Keratinocyte (primary cell): ENCODE measurements at regions not wholly inside any gene's neighbourhood (a gene's known extent, or its start where the extent isn't known, plus 50 kb on each side); places are given as distances from the start of the nearest gene placed in this dataset.

Experiments
- DNase-seq: peaks from one replicate; pipeline ENCODE4 v3.0.0-alpha.2; 2011; ENCODE audit warnings: low read depth, missing footprints, low spot score
- FAIRE-seq: peaks from 2 replicates; lab custom pipeline; 2011; peaks lifted over from hg19 to GRCh38; lab: Jason Lieb, UNC
- H2AFZ ChIP-seq: 2 replicates; pipeline ENCODE4 v1.6.0; 2012; ENCODE audit warnings: low read length, control low read depth, inconsistent platforms; ENCODE audit not compliant: control insufficient read depth
- H3K27ac ChIP-seq: 2 replicates; pipeline ENCODE4 v1.5.1; 2011; ENCODE audit warnings: low read length; ENCODE audit not compliant: control insufficient read depth, insufficient read depth
- H3K27me3 ChIP-seq: 3 replicates; pipeline ENCODE4 v1.6.0; 2011; ENCODE audit warnings: low read length; ENCODE audit not compliant: control insufficient read depth, insufficient read depth; ENCODE audit errors: extremely low read depth
- H3K36me3 ChIP-seq, 2 experiments: 2 replicates in 1 of 2; 3 replicates in 1 of 2; pipeline ENCODE4 v1.5.1; 2011; ENCODE audit warnings: low read length in 2 of 2, mild to moderate bottlenecking in 1 of 2; ENCODE audit not compliant: control insufficient read depth in 2 of 2, insufficient read depth in 2 of 2; ENCODE audit errors: extremely low read depth in 1 of 2
- H3K4me1 ChIP-seq: 3 replicates; pipeline ENCODE4 v1.5.1; 2011; ENCODE audit warnings: low read length; ENCODE audit not compliant: control insufficient read depth, insufficient read depth; ENCODE audit errors: extremely low read depth
- H3K4me2 ChIP-seq: 3 replicates; pipeline ENCODE4 v1.6.0; 2011; ENCODE audit warnings: low read depth, low read length; ENCODE audit not compliant: control insufficient read depth, insufficient read depth; ENCODE audit errors: extremely low read depth
- H3K4me3 ChIP-seq, 3 experiments: fragments of 200-600 bp in 1 of 3; sonication (generic) in 1 of 3; 2 replicates in 2 of 3; 3 replicates in 1 of 3; pipeline ENCODE4 v1.5.1; 2011 to 2016; ENCODE audit warnings: low read length in 3 of 3, mild to moderate bottlenecking in 3 of 3, control low read depth in 2 of 3, inconsistent platforms in 1 of 3, low read depth in 1 of 3, mixed read lengths in 1 of 3, mixed run types in 1 of 3, moderate library complexity in 1 of 3; ENCODE audit not compliant: control insufficient read depth in 2 of 3, insufficient read depth in 2 of 3; ENCODE audit errors: extremely low read depth in 1 of 3
- H3K79me2 ChIP-seq: 2 replicates; pipeline ENCODE4 v1.6.0; 2012; ENCODE audit warnings: low read length; ENCODE audit not compliant: control insufficient read depth, insufficient read depth
- H3K9ac ChIP-seq: 3 replicates; pipeline ENCODE4 v1.6.0; 2011; ENCODE audit warnings: low read length; ENCODE audit not compliant: control insufficient read depth, insufficient read depth; ENCODE audit errors: extremely low read depth
- H3K9me1 ChIP-seq: 3 replicates; pipeline ENCODE4 v1.6.0; 2011; ENCODE audit warnings: low read length; ENCODE audit not compliant: control insufficient read depth, insufficient read depth; ENCODE audit errors: extremely low read depth
- H3K9me3 ChIP-seq: 2 replicates; pipeline ENCODE4 v1.5.1; 2012; ENCODE audit warnings: low read depth, low read length; ENCODE audit not compliant: control insufficient read depth
- H4K20me1 ChIP-seq: 3 replicates; pipeline ENCODE4 v1.6.0; 2011; ENCODE audit warnings: low read length; ENCODE audit not compliant: control insufficient read depth, insufficient read depth; ENCODE audit errors: extremely low read depth
- EZH2 ChIP-seq: IDR thresholded peaks from one replicate; pipeline ENCODE4 v1.6.1; 2012; ENCODE audit warnings: inconsistent platforms, mild to moderate bottlenecking, low read length, moderate library complexity
- dilution Hi-C: fragments of 300-500 bp; cut with MboI; formaldehyde crosslinking; loops from one replicate; pipeline ENCODE4 v1.7.0; 2020; ENCODE audit warnings: low sequenced_read_pairs; ENCODE audit not compliant: extremely low pct_ligation_motif_present
- TF ChIP-seq, protein P1 (sequence below), 3 experiments: IDR thresholded peaks in 1 of 3; conservative IDR thresholded peaks in 1 of 3; optimal IDR thresholded peaks in 1 of 3; 2 replicates in 2 of 3; 3 replicates in 1 of 3; pipeline versions ENCODE3 to v1.5.1; 2011; ENCODE audit warnings: low read length in 3 of 3, mild to moderate bottlenecking in 3 of 3, moderate library complexity in 2 of 3, control low read depth in 1 of 3, inconsistent platforms in 1 of 3; ENCODE audit not compliant: insufficient read depth in 2 of 3; ENCODE audit errors: extremely low read depth in 1 of 3

DNA sequence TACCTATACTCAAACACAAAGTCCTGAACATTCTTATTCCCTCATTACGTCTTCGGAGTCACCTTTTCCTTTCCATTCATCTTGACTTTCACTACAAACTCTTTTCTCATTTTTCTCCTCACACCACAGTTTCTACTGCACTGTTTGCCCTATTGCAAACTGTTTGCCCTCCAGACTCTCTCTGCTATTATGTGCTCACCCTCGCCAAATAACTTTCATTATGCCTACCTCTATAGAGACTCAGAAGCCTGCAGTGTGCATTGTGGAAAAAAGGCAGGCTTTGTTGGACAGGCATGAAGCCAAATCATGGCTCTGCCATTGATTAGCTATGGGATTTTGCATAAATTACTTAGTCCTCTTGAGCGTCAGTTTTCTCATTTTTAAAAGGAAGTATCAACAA lies 246.6 kb upstream of the CCDC196 start:
- H3K4me2 ChIP-seq, result no peak overlapping the region
- no peaks in the 10 kb centered on the region for H3K27me3 ChIP-seq
- H3K4me1 ChIP-seq, result no peaks in the 10 kb centered on the region
- DNase-seq (no peak), FAIRE-seq (no peak)
- H3K79me2 ChIP-seq, result no peaks in the 10 kb centered on the region
- H4K20me1 ChIP-seq, result no peaks in the 10 kb centered on the region
- dilution Hi-C loops, result no loop called here
- no peaks in the 10 kb centered on the region for H3K9me1 ChIP-seq
- H3K4me3 ChIP-seq, result no peak overlapping the region
- H3K27ac ChIP-seq, result no peak overlapping the region
- H3K9me3 ChIP-seq, result no peaks in the 10 kb centered on the region
- TF ChIP-seq, protein P1, sequence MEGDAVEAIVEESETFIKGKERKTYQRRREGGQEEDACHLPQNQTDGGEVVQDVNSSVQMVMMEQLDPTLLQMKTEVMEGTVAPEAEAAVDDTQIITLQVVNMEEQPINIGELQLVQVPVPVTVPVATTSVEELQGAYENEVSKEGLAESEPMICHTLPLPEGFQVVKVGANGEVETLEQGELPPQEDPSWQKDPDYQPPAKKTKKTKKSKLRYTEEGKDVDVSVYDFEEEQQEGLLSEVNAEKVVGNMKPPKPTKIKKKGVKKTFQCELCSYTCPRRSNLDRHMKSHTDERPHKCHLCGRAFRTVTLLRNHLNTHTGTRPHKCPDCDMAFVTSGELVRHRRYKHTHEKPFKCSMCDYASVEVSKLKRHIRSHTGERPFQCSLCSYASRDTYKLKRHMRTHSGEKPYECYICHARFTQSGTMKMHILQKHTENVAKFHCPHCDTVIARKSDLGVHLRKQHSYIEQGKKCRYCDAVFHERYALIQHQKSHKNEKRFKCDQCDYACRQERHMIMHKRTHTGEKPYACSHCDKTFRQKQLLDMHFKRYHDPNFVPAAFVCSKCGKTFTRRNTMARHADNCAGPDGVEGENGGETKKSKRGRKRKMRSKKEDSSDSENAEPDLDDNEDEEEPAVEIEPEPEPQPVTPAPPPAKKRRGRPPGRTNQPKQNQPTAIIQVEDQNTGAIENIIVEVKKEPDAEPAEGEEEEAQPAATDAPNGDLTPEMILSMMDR (optimal IDR thresholded peaks at IDR 0.05 in 1 of 3, IDR thresholded peaks at IDR 0.05 in 1 of 3, conservative IDR thresholded peaks at IDR 0.05 in 1 of 3; ENCODE audit: extremely low read depth in 1 of 3, insufficient read depth in 2 of 3, low read length in 3 of 3), result no peak
- TF ChIP-seq EZH2, result no peak
- H3K9ac ChIP-seq, result no peak overlapping the region
- H3K36me3 ChIP-seq, result no peaks in the 10 kb centered on the region
- H2AFZ ChIP-seq, result no peak overlapping the region

DNA sequence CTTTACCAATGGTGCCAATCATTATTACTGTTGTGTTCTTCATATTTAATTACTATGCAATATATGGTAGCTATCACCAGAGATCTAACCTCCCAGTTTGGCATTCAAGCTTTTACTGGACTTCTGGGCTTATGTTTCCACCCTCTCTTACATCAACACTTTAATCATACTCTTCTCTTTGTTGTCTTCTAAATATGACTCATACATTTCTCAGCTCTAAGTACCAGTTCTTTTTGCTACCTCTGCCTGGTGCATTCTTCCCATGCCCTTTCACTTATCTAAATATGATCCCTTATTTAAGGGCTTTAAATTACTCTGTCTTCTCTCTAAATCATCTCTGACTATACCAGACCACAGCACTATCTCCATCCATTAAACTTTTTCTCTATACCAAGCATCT lies 246.1 kb upstream of the CCDC196 start:
- no peaks in the 10 kb centered on the region for H3K9me1 ChIP-seq
- DNase-seq (no peak), FAIRE-seq (no peak)
- no peaks in the 10 kb centered on the region for H3K79me2 ChIP-seq
- H3K4me2 ChIP-seq, result no peak overlapping the region
- H3K9ac ChIP-seq, result no peak overlapping the region
- dilution Hi-C loops, result no loop called here
- H4K20me1 ChIP-seq, result no peaks in the 10 kb centered on the region
- H3K4me3 ChIP-seq, result no peak overlapping the region
- no peaks in the 10 kb centered on the region for H3K4me1 ChIP-seq
- H3K27me3 ChIP-seq, result no peaks in the 10 kb centered on the region
- no peaks in the 10 kb centered on the region for H3K9me3 ChIP-seq
- TF ChIP-seq, protein P1 (optimal IDR thresholded peaks at IDR 0.05 in 1 of 3, IDR thresholded peaks at IDR 0.05 in 1 of 3, conservative IDR thresholded peaks at IDR 0.05 in 1 of 3; ENCODE audit: extremely low read depth in 1 of 3, insufficient read depth in 2 of 3, low read length in 3 of 3), result no peak
- TF ChIP-seq EZH2, result no peak
- H3K36me3 ChIP-seq, result no peaks in the 10 kb centered on the region
- H3K27ac ChIP-seq, result no peak overlapping the region
- no peak overlapping the region for H2AFZ ChIP-seq
